HepG2 (cell line): ENCODE measurements at regions not wholly inside any gene's neighbourhood (a gene's known extent, or its start where the extent isn't known, plus 50 kb on each side); places are given as distances from the start of the nearest gene placed in this dataset.

ENCODE experiments used
- ATAC-seq: fragments of 200-7000 bp; cut with Tn5 transposase; 3 replicates; pipeline ENCODE4 v1.9.1; 2020; ENCODE audit warnings: mild to moderate bottlenecking, moderate library complexity
- BruUV-seq: library from RNA; stranded (reverse); fragments of 400-500 nt; replicated peaks from 2 replicates; lab custom pipeline; 2021; lab: Mats Ljungman, UMichigan
- CTCF ChIA-PET: fragments of 300-600 bp; formaldehyde crosslinking; extraction: SDS; loops from one replicate; lab custom pipeline; 2021; ENCODE audit warnings: low total read pairs, inconsistent platforms, low intra/inter-chr PET ratio; lab: Yijun Ruan, JAX
- POLR2A ChIA-PET: fragments of 350-600 bp; sonication (Branson Sonifier 250); formaldehyde crosslinking; loops from one replicate; lab custom pipeline; 2020; ENCODE audit warnings: antibody characterized with exemption, inconsistent platforms; lab: Yijun Ruan, JAX
- DNase-seq: peaks from one replicate; pipeline ENCODE4 v3.0.0-alpha.2; 2015; ENCODE audit warnings: low spot score
- FAIRE-seq: peaks from 3 replicates; lab custom pipeline; 2011; peaks lifted over from hg19 to GRCh38; lab: Jason Lieb, UNC
- H2AFZ ChIP-seq: one replicate; pipeline ENCODE4 v1.6.1; 2011; ENCODE audit warnings: low read length, inconsistent platforms
- H3K27ac ChIP-seq: fragments of 300-600 bp; 3 replicates; pipeline ENCODE4 v1.8.0; 2011; ENCODE audit warnings: mixed run types, mild to moderate bottlenecking, mixed read lengths, low read length, inconsistent platforms; ENCODE audit not compliant: insufficient read depth; ENCODE audit errors: extremely low read length
- H3K27me3 ChIP-seq, 2 experiments: fragments of 200-600 bp in 1 of 2; 2 replicates in 1 of 2; 3 replicates in 1 of 2; pipeline versions ENCODE4 v1.6.0 to v1.8.0; 2011; ENCODE audit warnings: low read length in 2 of 2, mild to moderate bottlenecking in 2 of 2, moderate library complexity in 2 of 2, inconsistent platforms in 1 of 2; ENCODE audit not compliant: insufficient read depth in 2 of 2, control insufficient read depth in 1 of 2
- H3K36me3 ChIP-seq, 2 experiments: fragments of 200-600 bp in 1 of 2; replicated peaks in 1 of 2; 2 replicates in 1 of 2; 3 replicates in 1 of 2; pipeline versions ENCODE4 v1.5.1 to v1.8.0; 2011; ENCODE audit warnings: low read length in 2 of 2, inconsistent platforms in 1 of 2; ENCODE audit not compliant: insufficient read depth in 2 of 2, control insufficient read depth in 1 of 2
- H3K4me1 ChIP-seq: 2 replicates; pipeline ENCODE4 v1.5.1; 2012; ENCODE audit warnings: low read length, inconsistent platforms; ENCODE audit not compliant: insufficient read depth
- H3K4me2 ChIP-seq: 2 replicates; pipeline ENCODE4 v1.6.0; 2011; ENCODE audit warnings: low read depth, low read length, inconsistent platforms
- H3K4me3 ChIP-seq, 3 experiments: fragments of 200-600 bp in 1 of 3; sonication (generic), shearing (Covaris generic) in 1 of 3; replicated peaks in 1 of 3; 2 replicates each; pipeline ENCODE4 v1.5.1; 2011 to 2016; ENCODE audit warnings: low read length in 3 of 3, inconsistent platforms in 2 of 3, low read depth in 2 of 3, mild to moderate bottlenecking in 2 of 3, control low read depth in 1 of 3, mixed read lengths in 1 of 3; ENCODE audit not compliant: insufficient read depth in 1 of 3
- H3K79me2 ChIP-seq: one replicate; pipeline ENCODE4 v1.6.1; 2011; ENCODE audit warnings: low read length, inconsistent platforms; ENCODE audit not compliant: insufficient read depth
- H3K9ac ChIP-seq: 2 replicates; pipeline ENCODE4 v1.6.0; 2011; ENCODE audit warnings: mild to moderate bottlenecking, low read depth, low read length, inconsistent platforms; ENCODE audit not compliant: insufficient read depth
- H3K9me3 ChIP-seq: 2 replicates; pipeline ENCODE4 v1.5.1; 2012; ENCODE audit warnings: mild to moderate bottlenecking, low read length
- H4K20me1 ChIP-seq: 2 replicates; pipeline ENCODE4 v1.6.0; 2011; ENCODE audit warnings: inconsistent platforms, mild to moderate bottlenecking, low read length, moderate library complexity; ENCODE audit not compliant: insufficient read depth
- CHD4 ChIP-seq: fragments of 200-600 bp; sonication (generic); IDR thresholded peaks from 2 replicates; pipeline ENCODE4 v1.7.0; 2017; ENCODE audit warnings: mild to moderate bottlenecking, low read length, borderline replicate concordance
- ESRRA ChIP-seq: sonication (generic); formaldehyde crosslinking; IDR thresholded peaks from 2 replicates; pipeline ENCODE4 v1.5.1; 2020; ENCODE audit warnings: mild to moderate bottlenecking, low read depth, missing genetic modification reagents
- GATA4 ChIP-seq: sonication (generic); IDR thresholded peaks from 2 replicates; pipeline ENCODE4 v1.6.1; 2016; ENCODE audit warnings: antibody characterized with exemption, low read depth, borderline replicate concordance
- HES4 ChIP-seq: sonication (generic); formaldehyde crosslinking; IDR thresholded peaks from 2 replicates; pipeline ENCODE4 v1.9.0; 2021; ENCODE audit warnings: mild to moderate bottlenecking, missing genetic modification reagents, borderline replicate concordance
- HOXD1 ChIP-seq: sonication (generic); formaldehyde crosslinking; IDR thresholded peaks from 2 replicates; pipeline ENCODE4 v1.5.0; 2020; ENCODE audit warnings: missing genetic modification reagents
- ISX ChIP-seq: sonication (generic); formaldehyde crosslinking; conservative IDR thresholded peaks from 2 replicates; pipeline ENCODE4 v1.5.0; 2020; ENCODE audit warnings: missing genetic modification reagents
- MYNN ChIP-seq: sonication (generic); formaldehyde crosslinking; IDR thresholded peaks from 2 replicates; pipeline ENCODE4 v1.4.0; 2020; ENCODE audit warnings: mild to moderate bottlenecking, low read depth, missing genetic modification reagents
- SP4 ChIP-seq: sonication (generic); formaldehyde crosslinking; IDR thresholded peaks from 2 replicates; pipeline ENCODE4 v1.8.1; 2023; ENCODE audit warnings: mild to moderate bottlenecking, missing genetic modification reagents
- ZBTB7A ChIP-seq: sonication (generic); formaldehyde crosslinking; IDR thresholded peaks from 2 replicates; pipeline ENCODE4 v1.8.0; 2022; ENCODE audit warnings: mild to moderate bottlenecking, missing genetic modification reagents
- ZNF251 ChIP-seq: sonication (generic); formaldehyde crosslinking; IDR thresholded peaks from 2 replicates; pipeline ENCODE4 v1.9.0; 2021; ENCODE audit warnings: mild to moderate bottlenecking, missing genetic modification reagents
- ZNF512B ChIP-seq: sonication (generic); formaldehyde crosslinking; IDR thresholded peaks from 2 replicates; pipeline ENCODE4 v1.5.1; 2020; ENCODE audit warnings: missing genetic modification reagents, mild to moderate bottlenecking, borderline replicate concordance
- ZSCAN21 ChIP-seq: sonication (generic); formaldehyde crosslinking; IDR thresholded peaks from 2 replicates; pipeline ENCODE4 v1.8.0; 2022; ENCODE audit warnings: mild to moderate bottlenecking, missing genetic modification reagents, moderate library complexity, borderline replicate concordance
- WGBS: methylation state at CpG from one replicate; pipeline ENCODE4 v1.1.6; 2017; ENCODE audit warnings: low lambda C conversion rate; 5-methylcytosine and 5-hydroxymethylcytosine counted together
- in situ Hi-C: cut with HindIII; loops from 2 replicates; pipeline ENCODE4 v1.10.0; 2017; ENCODE audit warnings: low pct_unique_long_range_greater_than_20kb; ENCODE audit not compliant: extremely low pct_ligation_motif_present
- intact Hi-C: fragments of 100-400 bp; cut with micrococcal nuclease; formaldehyde crosslinking; loops from one replicate; pipeline ENCODE4 v1.10.0; 2022; ENCODE audit not compliant: unreplicated experiment
- TF ChIP-seq, protein P1 (sequence below): IDR thresholded peaks from 2 replicates; pipeline ENCODE4 v1.6.1; 2012; ENCODE audit warnings: inconsistent platforms
- TF ChIP-seq, protein P2 (sequence below): sonication (generic); formaldehyde crosslinking; IDR thresholded peaks from 2 replicates; pipeline ENCODE4 v1.4.0; 2020; ENCODE audit warnings: missing genetic modification reagents, low read depth, mild to moderate bottlenecking, borderline replicate concordance

DNA sequence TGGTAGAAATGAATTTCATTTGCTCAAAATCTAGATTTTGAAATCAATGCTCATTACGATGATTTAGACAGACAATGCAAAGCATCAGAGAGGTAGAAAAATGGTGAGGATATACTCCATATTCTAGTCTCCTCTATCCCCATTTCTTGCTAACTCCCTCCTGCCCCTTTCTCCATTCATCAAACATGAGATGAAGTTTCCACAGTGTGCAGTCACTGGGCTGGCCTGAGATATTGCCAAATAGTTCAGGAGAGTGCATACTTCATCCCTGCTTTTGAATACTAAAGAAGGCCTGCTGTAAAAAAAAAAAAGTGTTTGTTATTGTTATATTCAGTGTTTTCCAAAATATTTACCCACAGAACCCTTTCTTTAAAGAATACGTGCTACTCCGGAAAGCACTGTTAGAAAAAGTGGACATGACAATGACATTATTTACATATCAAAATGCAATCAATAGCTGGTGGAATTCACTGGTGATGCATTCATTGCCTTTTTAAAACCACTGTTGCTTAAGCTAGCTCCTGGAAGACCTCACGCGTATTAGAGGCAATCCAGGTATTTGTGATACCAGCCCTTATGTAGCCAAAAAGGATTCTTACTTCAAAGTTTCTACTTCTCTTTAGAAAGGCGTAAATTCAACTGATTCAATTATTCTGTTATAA, 247.6 kb upstream of the SOX2 start:
- no peak overlapping the region for H2AFZ ChIP-seq
- POLR2A ChIA-PET = no interaction called here
- no peak overlapping the region for H3K27ac ChIP-seq
- H3K4me3 ChIP-seq = no peak overlapping the region
- CTCF ChIA-PET = no interaction called here
- intact Hi-C loops = no loop called here
- no peak for TF ChIP-seq GATA4
- TF ChIP-seq ZBTB7A (CRISPR knock-in tag) = no peak
- TF ChIP-seq ZSCAN21 (CRISPR knock-in tag) = no peak
- TF ChIP-seq SP4 (CRISPR knock-in tag) = no peak
- no peak for TF ChIP-seq ZNF512B
- TF ChIP-seq, protein P1, sequence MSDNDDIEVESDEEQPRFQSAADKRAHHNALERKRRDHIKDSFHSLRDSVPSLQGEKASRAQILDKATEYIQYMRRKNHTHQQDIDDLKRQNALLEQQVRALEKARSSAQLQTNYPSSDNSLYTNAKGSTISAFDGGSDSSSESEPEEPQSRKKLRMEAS = no peak
- TF ChIP-seq CHD4 = no peak
- TF ChIP-seq HOXD1 (CRISPR knock-in tag) = no peak
- TF ChIP-seq, protein P2, sequence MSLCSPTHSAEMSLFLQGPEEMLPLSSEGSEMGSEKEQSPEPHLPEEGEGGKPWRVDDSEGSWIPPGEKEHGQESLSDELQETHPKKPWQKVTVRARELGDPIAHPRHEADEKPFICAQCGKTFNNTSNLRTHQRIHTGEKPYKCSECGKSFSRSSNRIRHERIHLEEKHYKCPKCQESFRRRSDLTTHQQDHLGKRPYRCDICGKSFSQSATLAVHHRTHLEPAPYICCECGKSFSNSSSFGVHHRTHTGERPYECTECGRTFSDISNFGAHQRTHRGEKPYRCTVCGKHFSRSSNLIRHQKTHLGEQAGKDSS = no peak
- no peak for TF ChIP-seq ZNF251 (CRISPR knock-in tag)
- no peak for TF ChIP-seq ESRRA (CRISPR knock-in tag)
- no peak for TF ChIP-seq ISX (CRISPR knock-in tag)
- no peak for TF ChIP-seq MYNN (CRISPR knock-in tag)
- no peak for TF ChIP-seq HES4 (CRISPR knock-in tag)
- TF ChIP-seq, all 625 proteins: peak for 0
- BruUV-seq = no TSS peak
- in situ Hi-C loops = no loop called here
- no peaks in the 10 kb centered on the region for H4K20me1 ChIP-seq
- no peaks in the 10 kb centered on the region for H3K4me1 ChIP-seq
- ATAC-seq (no peak), FAIRE-seq (no peak), DNase-seq (no peak)
- H3K36me3 ChIP-seq = no peaks in the 10 kb centered on the region
- H3K27me3 ChIP-seq = no peaks in the 10 kb centered on the region
- H3K79me2 ChIP-seq = no peaks in the 10 kb centered on the region
- no peak overlapping the region for H3K9ac ChIP-seq
- H3K4me2 ChIP-seq = no peak overlapping the region
- WGBS = under 1% methylated on average over 6 of the region's 6 CpGs
- no peaks in the 10 kb centered on the region for H3K9me3 ChIP-seq
